Endothelial cell of umbilical vein (primary cell): ENCODE measurements at regions not wholly inside any gene's neighbourhood (a gene's known extent, or its start where the extent isn't known, plus 50 kb on each side); places are given as distances from the start of the nearest gene placed in this dataset.

Source experiments
- CTCF ChIP-seq, 2 donors: IDR thresholded peaks; 1 replicate in 1 of 2; 2 replicates in 1 of 2; pipeline ENCODE4 v1.5.1; 2011; ENCODE audit warnings: low read length in 2 of 2, mild to moderate bottlenecking in 2 of 2, moderate library complexity in 2 of 2, control low read depth in 1 of 2, inconsistent platforms in 1 of 2, low read depth in 1 of 2; ENCODE audit not compliant: insufficient read depth in 1 of 2; ENCODE audit errors: extremely low read depth in 1 of 2
- EZH2 ChIP-seq: IDR thresholded peaks from 2 replicates; pipeline ENCODE4 v1.6.1; 2012; ENCODE audit warnings: borderline replicate concordance, low read depth, mild to moderate bottlenecking, moderate library complexity, low read length, inconsistent platforms; ENCODE audit not compliant: severe bottlenecking
- FOS ChIP-seq: IDR thresholded peaks from 2 replicates; pipeline ENCODE4 v1.6.1; 2011; ENCODE audit warnings: mild to moderate bottlenecking, low read length, moderate library complexity, borderline replicate concordance; ENCODE audit not compliant: insufficient read depth
- JUN ChIP-seq: IDR thresholded peaks from 2 replicates; pipeline ENCODE4 v1.6.1; 2011; ENCODE audit warnings: borderline replicate concordance, low read depth; ENCODE audit not compliant: insufficient read length, insufficient read depth
- MYC ChIP-seq: IDR thresholded peaks from one replicate; pipeline ENCODE4 v1.6.1; 2011; ENCODE audit warnings: mild to moderate bottlenecking, low read depth, low read length
- POLR2A ChIP-seq: IDR thresholded peaks from 2 replicates; pipeline ENCODE4 v1.6.1; 2012; ENCODE audit warnings: low read depth, mild to moderate bottlenecking, control low read depth, low read length
- POLR2AphosphoS5 ChIP-seq: IDR thresholded peaks from 2 replicates; pipeline ENCODE4 v1.6.1; 2012; ENCODE audit warnings: low read depth, mild to moderate bottlenecking, control low read depth, low read length, moderate library complexity; ENCODE audit not compliant: insufficient read depth
- TF ChIP-seq, protein P1 (sequence below): IDR thresholded peaks from 2 replicates; pipeline ENCODE4 v1.6.1; 2011; ENCODE audit not compliant: insufficient read depth, insufficient read length

- no peak for TF ChIP-seq CTCF (IDR thresholded peaks at IDR 0.05; ENCODE audit: extremely low read depth in 1 of 2, insufficient read depth in 1 of 2, low read depth in 1 of 2, low read length in 2 of 2)
- no peak for TF ChIP-seq EZH2
- TF ChIP-seq POLR2AphosphoS5 = no peak
- no peak for TF ChIP-seq POLR2A
- TF ChIP-seq JUN = no peak
- TF ChIP-seq MYC = no peak
- TF ChIP-seq, protein P1, sequence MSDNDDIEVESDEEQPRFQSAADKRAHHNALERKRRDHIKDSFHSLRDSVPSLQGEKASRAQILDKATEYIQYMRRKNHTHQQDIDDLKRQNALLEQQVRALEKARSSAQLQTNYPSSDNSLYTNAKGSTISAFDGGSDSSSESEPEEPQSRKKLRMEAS = no peak
- no peak for TF ChIP-seq FOS
Observed at GRCh38 chr18:55085557-55086285, 126.5 kb upstream of the CCDC68 start.
